SU-DHL-6 (cell line): ENCODE measurements at regions not wholly inside any gene's neighbourhood (a gene's known extent, or its start where the extent isn't known, plus 50 kb on each side); places are given as distances from the start of the nearest gene placed in this dataset.

ENCODE experiments used
- H2AFZ ChIP-seq: fragments of 200-600 bp; sonication (generic); 2 replicates; pipeline ENCODE4 v1.6.1; 2014; ENCODE audit warnings: low read depth, mild to moderate bottlenecking, moderate library complexity, mixed read lengths, antibody characterized with exemption, low read length; ENCODE audit not compliant: severe bottlenecking
- H3F3A ChIP-seq: fragments of 200-600 bp; shearing (Covaris generic); 2 replicates; pipeline ENCODE4 v1.6.0; 2016; ENCODE audit warnings: antibody characterized with exemption, mild to moderate bottlenecking; ENCODE audit not compliant: insufficient read depth
- H3K27ac ChIP-seq: fragments of 200-600 bp; sonication (generic); 2 replicates; pipeline ENCODE4 v1.5.1; 2016; ENCODE audit warnings: low read depth, mild to moderate bottlenecking, low read length, moderate library complexity, mixed read lengths
- H3K27me3 ChIP-seq: fragments of 200-600 bp; sonication (generic), shearing (Covaris generic); 2 replicates; pipeline ENCODE4 v1.6.0; 2014; ENCODE audit warnings: mild to moderate bottlenecking, low read length
- H3K36me3 ChIP-seq: fragments of 200-600 bp; sonication (generic); 2 replicates; pipeline ENCODE4 v1.6.1; 2014; ENCODE audit warnings: mild to moderate bottlenecking, low read length, mixed read lengths
- H3K4me2 ChIP-seq: fragments of 300-600, 200-600 bp; shearing (Covaris generic), sonication (generic); 2 replicates; pipeline ENCODE4 v1.6.0; 2014; ENCODE audit warnings: low read length, low read depth, mild to moderate bottlenecking; ENCODE audit not compliant: poor library complexity, severe bottlenecking
- H3K4me3 ChIP-seq: fragments of 200-600 bp; sonication (generic); 2 replicates; pipeline ENCODE4 v1.5.1; 2014; ENCODE audit warnings: antibody characterized with exemption, low read length, mild to moderate bottlenecking, mixed read lengths; ENCODE audit not compliant: insufficient read depth, poor library complexity, severe bottlenecking
- H3K79me2 ChIP-seq: fragments of 200-600 bp; sonication (generic); 2 replicates; pipeline ENCODE4 v1.6.1; 2014; ENCODE audit warnings: mild to moderate bottlenecking, low read length, moderate library complexity; ENCODE audit not compliant: insufficient read depth
- H3K9ac ChIP-seq: fragments of 200-600 bp; sonication (generic); 2 replicates; pipeline ENCODE4 v1.7.0; 2014; ENCODE audit warnings: mild to moderate bottlenecking, low read length
- H3K9me2 ChIP-seq: fragments of 200-600 bp; sonication (generic); replicated peaks from 2 replicates; pipeline ENCODE4 v1.6.1; 2014; ENCODE audit warnings: low read length; ENCODE audit not compliant: insufficient read depth
- H3K9me3 ChIP-seq: fragments of 200-600 bp; sonication (generic); 2 replicates; pipeline ENCODE4 v1.6.1; 2014; ENCODE audit warnings: low read length, mixed read lengths; ENCODE audit not compliant: insufficient read depth
- H4K20me1 ChIP-seq: fragments of 200-600 bp; sonication (generic); 2 replicates; pipeline ENCODE4 v1.6.1; 2014; ENCODE audit warnings: low read depth, mild to moderate bottlenecking, antibody characterized with exemption, low read length, moderate library complexity, mixed read lengths
- CTCF ChIP-seq: fragments of 200-600 bp; sonication (generic); IDR thresholded peaks from one replicate; pipeline ENCODE4 v1.5.1; 2017; ENCODE audit warnings: antibody characterized with exemption, mild to moderate bottlenecking, low read length, moderate library complexity; ENCODE audit not compliant: insufficient read depth, poor library complexity, severe bottlenecking
- EZH2phosphoT487 ChIP-seq: fragments of 200-600 bp; sonication (generic), shearing (Covaris generic); conservative IDR thresholded peaks from 2 replicates; pipeline ENCODE4 v1.6.1; 2018; ENCODE audit warnings: mild to moderate bottlenecking, antibody characterized with exemption, low read length, moderate library complexity, mixed read lengths

- Histone ChIP-seq H3K4me3 (no peak overlapping the region), H3K27me3 (no peaks in the 10 kb centered on the region), H2AFZ (no peak overlapping the region), H3F3A (no peaks in the 10 kb centered on the region), H3K9ac (no peak overlapping the region), H3K79me2 (no peaks in the 10 kb centered on the region), H3K9me2 (no peaks in the 10 kb centered on the region), H4K20me1 (no peaks in the 10 kb centered on the region), H3K4me2 (no peak overlapping the region), H3K27ac (no peak overlapping the region), H3K9me3 (no peaks in the 10 kb centered on the region), H3K36me3 (no peaks in the 10 kb centered on the region)
- TF ChIP-seq CTCF = no peak
- TF ChIP-seq EZH2phosphoT487 = no peak
Observed at GRCh38 chr13:73698859-73699258, 435.3 kb downstream of the KLF12 start.

DNA sequence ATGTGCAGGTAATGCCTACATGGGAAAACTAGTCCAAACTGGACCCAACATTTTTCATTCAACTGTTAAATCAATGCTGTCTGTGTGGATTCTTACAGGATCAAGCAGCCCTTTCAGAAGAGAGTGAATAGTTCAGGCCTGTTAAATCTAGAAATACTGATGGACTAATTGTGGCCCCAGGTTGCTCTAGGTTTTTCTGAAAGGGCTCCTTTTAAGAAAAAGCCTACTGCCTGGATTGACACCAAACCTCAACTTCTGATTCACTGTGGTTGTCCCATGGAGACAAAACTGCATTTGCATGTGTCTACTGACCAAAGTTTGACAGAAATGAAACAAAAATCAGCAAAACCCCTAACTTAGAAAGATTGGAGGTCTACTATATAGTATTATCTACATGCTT lies 437.0 kb downstream of the KLF12 start:
- Histone ChIP-seq H3K27ac (no peak overlapping the region), H3K9ac (no peak overlapping the region), H3K36me3 (no peaks in the 10 kb centered on the region), H3K9me2 (no peaks in the 10 kb centered on the region), H3K9me3 (no peaks in the 10 kb centered on the region), H3K4me3 (no peak overlapping the region), H3K27me3 (no peaks in the 10 kb centered on the region), H4K20me1 (no peaks in the 10 kb centered on the region), H3K4me2 (no peak overlapping the region), H3F3A (no peaks in the 10 kb centered on the region), H2AFZ (no peak overlapping the region), H3K79me2 (no peaks in the 10 kb centered on the region)
- no peak for TF ChIP-seq EZH2phosphoT487

DNA sequence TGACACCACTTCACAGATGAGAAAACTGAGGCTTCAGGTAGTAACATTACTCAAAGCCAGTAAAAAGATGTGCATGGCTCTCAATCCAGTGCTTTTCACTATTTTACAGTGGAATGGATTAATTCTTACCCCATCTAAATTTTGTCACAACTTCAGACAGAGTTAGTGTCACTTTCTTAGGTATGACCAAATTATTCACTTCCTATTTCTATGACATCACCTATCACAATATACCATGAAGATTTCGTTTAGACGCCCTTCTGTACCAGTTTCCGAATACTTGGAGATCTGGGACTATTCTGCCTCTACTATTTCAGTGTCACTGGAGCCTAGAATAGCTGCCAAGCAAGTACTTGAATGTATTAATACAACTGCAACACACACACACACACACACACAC lies 437.5 kb downstream of the KLF12 start:
- no peaks in the 10 kb centered on the region for H4K20me1 ChIP-seq
- no peak overlapping the region for H3K4me2 ChIP-seq
- no peak overlapping the region for H3K9ac ChIP-seq
- H3K27me3 ChIP-seq = no peaks in the 10 kb centered on the region
- no peaks in the 10 kb centered on the region for H3K9me3 ChIP-seq
- H3F3A ChIP-seq = no peaks in the 10 kb centered on the region
- H3K9me2 ChIP-seq = no peaks in the 10 kb centered on the region
- no peak overlapping the region for H2AFZ ChIP-seq
- no peaks in the 10 kb centered on the region for H3K36me3 ChIP-seq
- TF ChIP-seq EZH2phosphoT487 = no peak
- no peak for TF ChIP-seq CTCF
- H3K79me2 ChIP-seq = no peaks in the 10 kb centered on the region
- H3K27ac ChIP-seq = no peak overlapping the region
- no peak overlapping the region for H3K4me3 ChIP-seq

- Histone ChIP-seq H3K27me3 (no peaks in the 10 kb centered on the region), H2AFZ (no peak overlapping the region), H3K79me2 (no peaks in the 10 kb centered on the region), H3F3A (no peaks in the 10 kb centered on the region), H3K9me3 (no peaks in the 10 kb centered on the region), H4K20me1 (no peaks in the 10 kb centered on the region), H3K4me2 (no peak overlapping the region), H3K36me3 (no peaks in the 10 kb centered on the region), H3K4me3 (no peak overlapping the region), H3K9ac (no peak overlapping the region), H3K27ac (no peak overlapping the region), H3K9me2 (no peaks in the 10 kb centered on the region)
- TF ChIP-seq CTCF (no peak), EZH2phosphoT487 (no peak)
Observed at GRCh38 chr13:73696271-73696670, 437.9 kb downstream of the KLF12 start.
